Glomerular endothelial cell (primary cell): ENCODE measurements at regions not wholly inside any gene's neighbourhood (a gene's known extent, or its start where the extent isn't known, plus 50 kb on each side); places are given as distances from the start of the nearest gene placed in this dataset.

Experiments used
- DNase-seq: peaks from one replicate; pipeline ENCODE4 v3.0.0-alpha.2; 2011; ENCODE audit warnings: low read depth, low spot score; ENCODE audit errors: extremely low read depth

- DNase-seq: no peak
Measured at GRCh38 chr1:56320464-56321149, 258.8 kb downstream of the PLPP3 start.

GRCh38 chr1:56317722-56318121 is 261.6 kb downstream of the PLPP3 start:
- DNase-seq: no peak

- DNase-seq: no peak
Measured at GRCh38 chr1:56315293-56315942, 263.9 kb downstream of the PLPP3 start.

GRCh38 chr1:56313560-56313959 is 265.8 kb downstream of the PLPP3 start:
- DNase-seq: no peak

- DNase-seq: no peak
Measured at GRCh38 chr1:56311766-56312165, 267.6 kb downstream of the PLPP3 start.

GRCh38 chr1:56310945-56311344 is 268.4 kb downstream of the PLPP3 start:
- no peak for DNase-seq

- DNase-seq: no peak
Measured at GRCh38 chr1:56309065-56309464, 270.3 kb downstream of the PLPP3 start.

- DNase-seq: no peak
Measured at GRCh38 chr1:56304975-56305374, 274.4 kb downstream of the PLPP3 start.

GRCh38 chr1:56303805-56304204 is 275.6 kb downstream of the PLPP3 start:
- no peak for DNase-seq

GRCh38 chr1:56302878-56303277 is 276.5 kb downstream of the PLPP3 start:
- DNase-seq: no peak

GRCh38 chr1:56301791-56302190 is 277.6 kb downstream of the PLPP3 start:
- DNase-seq: peak; percentile 66

- no peak for DNase-seq
Measured at GRCh38 chr1:56300836-56301235, 278.5 kb downstream of the PLPP3 start.

GRCh38 chr1:56298866-56299265 is 280.5 kb downstream of the PLPP3 start:
- DNase-seq: no peak

GRCh38 chr1:56297904-56298303 is 281.5 kb downstream of the PLPP3 start:
- no peak for DNase-seq

GRCh38 chr1:56297208-56297607 is 282.2 kb downstream of the PLPP3 start:
- DNase-seq: no peak

GRCh38 chr1:56295949-56296929 is 283.1 kb downstream of the PLPP3 start:
- no peak for DNase-seq

- DNase-seq: peak; percentile 16
Measured at GRCh38 chr1:56291374-56291919, 287.9 kb downstream of the PLPP3 start.

- no peak for DNase-seq
Measured at GRCh38 chr1:56289260-56289659, 290.1 kb downstream of the PLPP3 start.

GRCh38 chr1:56287721-56288120 is 291.6 kb downstream of the PLPP3 start:
- no peak for DNase-seq

GRCh38 chr1:56286956-56287355 is 292.4 kb downstream of the PLPP3 start:
- DNase-seq: no peak

GRCh38 chr1:56286506-56286905 is 292.9 kb downstream of the PLPP3 start:
- DNase-seq: no peak
